ENCODE measurements at regions not wholly inside any gene's neighbourhood (a gene's known extent, or its start where the extent isn't known, plus 50 kb on each side); places are given as distances from the start of the nearest gene placed in this dataset.

- TF ChIP-seq EP300 (IDR thresholded peaks at IDR 0.05) (no peak), POLR2A (IDR thresholded peaks at IDR 0.05) (no peak)
- TF ChIP-seq, protein P1, sequence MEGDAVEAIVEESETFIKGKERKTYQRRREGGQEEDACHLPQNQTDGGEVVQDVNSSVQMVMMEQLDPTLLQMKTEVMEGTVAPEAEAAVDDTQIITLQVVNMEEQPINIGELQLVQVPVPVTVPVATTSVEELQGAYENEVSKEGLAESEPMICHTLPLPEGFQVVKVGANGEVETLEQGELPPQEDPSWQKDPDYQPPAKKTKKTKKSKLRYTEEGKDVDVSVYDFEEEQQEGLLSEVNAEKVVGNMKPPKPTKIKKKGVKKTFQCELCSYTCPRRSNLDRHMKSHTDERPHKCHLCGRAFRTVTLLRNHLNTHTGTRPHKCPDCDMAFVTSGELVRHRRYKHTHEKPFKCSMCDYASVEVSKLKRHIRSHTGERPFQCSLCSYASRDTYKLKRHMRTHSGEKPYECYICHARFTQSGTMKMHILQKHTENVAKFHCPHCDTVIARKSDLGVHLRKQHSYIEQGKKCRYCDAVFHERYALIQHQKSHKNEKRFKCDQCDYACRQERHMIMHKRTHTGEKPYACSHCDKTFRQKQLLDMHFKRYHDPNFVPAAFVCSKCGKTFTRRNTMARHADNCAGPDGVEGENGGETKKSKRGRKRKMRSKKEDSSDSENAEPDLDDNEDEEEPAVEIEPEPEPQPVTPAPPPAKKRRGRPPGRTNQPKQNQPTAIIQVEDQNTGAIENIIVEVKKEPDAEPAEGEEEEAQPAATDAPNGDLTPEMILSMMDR (IDR thresholded peaks at IDR 0.05), result no peak
Measured at GRCh38 chr6:168819546-168819945, 378.6 kb downstream of the SMOC2 start.

Data from tibial nerve (tissue), 4 donors.